SU-DHL-6 (cell line): ENCODE measurements at regions not wholly inside any gene's neighbourhood (a gene's known extent, or its start where the extent isn't known, plus 50 kb on each side); places are given as distances from the start of the nearest gene placed in this dataset.

Experiments
- H2AFZ ChIP-seq: fragments of 200-600 bp; sonication (generic); 2 replicates; pipeline ENCODE4 v1.6.1; 2014; ENCODE audit warnings: low read depth, mild to moderate bottlenecking, moderate library complexity, mixed read lengths, antibody characterized with exemption, low read length; ENCODE audit not compliant: severe bottlenecking
- H3F3A ChIP-seq: fragments of 200-600 bp; shearing (Covaris generic); 2 replicates; pipeline ENCODE4 v1.6.0; 2016; ENCODE audit warnings: antibody characterized with exemption, mild to moderate bottlenecking; ENCODE audit not compliant: insufficient read depth
- H3K27ac ChIP-seq: fragments of 200-600 bp; sonication (generic); 2 replicates; pipeline ENCODE4 v1.5.1; 2016; ENCODE audit warnings: low read depth, mild to moderate bottlenecking, low read length, moderate library complexity, mixed read lengths
- H3K27me3 ChIP-seq: fragments of 200-600 bp; sonication (generic), shearing (Covaris generic); 2 replicates; pipeline ENCODE4 v1.6.0; 2014; ENCODE audit warnings: mild to moderate bottlenecking, low read length
- H3K36me3 ChIP-seq: fragments of 200-600 bp; sonication (generic); 2 replicates; pipeline ENCODE4 v1.6.1; 2014; ENCODE audit warnings: mild to moderate bottlenecking, low read length, mixed read lengths
- H3K4me2 ChIP-seq: fragments of 300-600, 200-600 bp; shearing (Covaris generic), sonication (generic); 2 replicates; pipeline ENCODE4 v1.6.0; 2014; ENCODE audit warnings: low read length, low read depth, mild to moderate bottlenecking; ENCODE audit not compliant: poor library complexity, severe bottlenecking
- H3K4me3 ChIP-seq: fragments of 200-600 bp; sonication (generic); 2 replicates; pipeline ENCODE4 v1.5.1; 2014; ENCODE audit warnings: antibody characterized with exemption, low read length, mild to moderate bottlenecking, mixed read lengths; ENCODE audit not compliant: insufficient read depth, poor library complexity, severe bottlenecking
- H3K79me2 ChIP-seq: fragments of 200-600 bp; sonication (generic); 2 replicates; pipeline ENCODE4 v1.6.1; 2014; ENCODE audit warnings: mild to moderate bottlenecking, low read length, moderate library complexity; ENCODE audit not compliant: insufficient read depth
- H3K9ac ChIP-seq: fragments of 200-600 bp; sonication (generic); 2 replicates; pipeline ENCODE4 v1.7.0; 2014; ENCODE audit warnings: mild to moderate bottlenecking, low read length
- H3K9me2 ChIP-seq: fragments of 200-600 bp; sonication (generic); replicated peaks from 2 replicates; pipeline ENCODE4 v1.6.1; 2014; ENCODE audit warnings: low read length; ENCODE audit not compliant: insufficient read depth
- H3K9me3 ChIP-seq: fragments of 200-600 bp; sonication (generic); 2 replicates; pipeline ENCODE4 v1.6.1; 2014; ENCODE audit warnings: low read length, mixed read lengths; ENCODE audit not compliant: insufficient read depth
- H4K20me1 ChIP-seq: fragments of 200-600 bp; sonication (generic); 2 replicates; pipeline ENCODE4 v1.6.1; 2014; ENCODE audit warnings: low read depth, mild to moderate bottlenecking, antibody characterized with exemption, low read length, moderate library complexity, mixed read lengths
- CTCF ChIP-seq: fragments of 200-600 bp; sonication (generic); IDR thresholded peaks from one replicate; pipeline ENCODE4 v1.5.1; 2017; ENCODE audit warnings: antibody characterized with exemption, mild to moderate bottlenecking, low read length, moderate library complexity; ENCODE audit not compliant: insufficient read depth, poor library complexity, severe bottlenecking
- EZH2phosphoT487 ChIP-seq: fragments of 200-600 bp; sonication (generic), shearing (Covaris generic); conservative IDR thresholded peaks from 2 replicates; pipeline ENCODE4 v1.6.1; 2018; ENCODE audit warnings: mild to moderate bottlenecking, antibody characterized with exemption, low read length, moderate library complexity, mixed read lengths

- no peaks in the 10 kb centered on the region for H3K27me3 ChIP-seq
- no peaks in the 10 kb centered on the region for H3K79me2 ChIP-seq
- no peaks in the 10 kb centered on the region for H3F3A ChIP-seq
- TF ChIP-seq EZH2phosphoT487 (no peak), CTCF (no peak)
- no peaks in the 10 kb centered on the region for H4K20me1 ChIP-seq
- H3K4me3 ChIP-seq, result no peak overlapping the region
- H3K27ac ChIP-seq, result no peak overlapping the region
- H2AFZ ChIP-seq, result no peak overlapping the region
- no peak overlapping the region for H3K4me2 ChIP-seq
- H3K9me3 ChIP-seq, result no peaks in the 10 kb centered on the region
- no peak overlapping the region for H3K9ac ChIP-seq
- no peaks in the 10 kb centered on the region for H3K36me3 ChIP-seq
- H3K9me2 ChIP-seq, result no peaks in the 10 kb centered on the region
These were observed 411.2 kb downstream of the FGF9 start for GRCh38 chr13:22082030-22082429.

- Histone ChIP-seq H3K27me3 (no peaks in the 10 kb centered on the region), H3F3A (no peaks in the 10 kb centered on the region), H2AFZ (no peak overlapping the region), H3K4me2 (no peak overlapping the region), H3K9me3 (no peaks in the 10 kb centered on the region), H3K4me3 (no peak overlapping the region), H3K36me3 (no peaks in the 10 kb centered on the region), H3K27ac (no peak overlapping the region), H3K9me2 (no peaks in the 10 kb centered on the region), H3K9ac (no peak overlapping the region), H3K79me2 (no peaks in the 10 kb centered on the region), H4K20me1 (no peaks in the 10 kb centered on the region)
- TF ChIP-seq EZH2phosphoT487 (no peak), CTCF (no peak)
These were observed 411.7 kb downstream of the FGF9 start for GRCh38 chr13:22082437-22083100.

GRCh38 chr13:22085001-22085400, 414.1 kb downstream of the FGF9 start:
- Histone ChIP-seq H3K79me2 (no peaks in the 10 kb centered on the region), H3K4me3 (no peak overlapping the region), H3K4me2 (no peak overlapping the region), H3K9ac (no peak overlapping the region), H3K9me2 (no peaks in the 10 kb centered on the region), H4K20me1 (no peaks in the 10 kb centered on the region), H3F3A (no peaks in the 10 kb centered on the region), H3K36me3 (no peaks in the 10 kb centered on the region), H2AFZ (no peak overlapping the region), H3K27me3 (no peaks in the 10 kb centered on the region), H3K27ac (no peak overlapping the region), H3K9me3 (no peaks in the 10 kb centered on the region)
- TF ChIP-seq EZH2phosphoT487 (no peak), CTCF (no peak)
